Keratinocyte (primary cell): ENCODE measurements at regions not wholly inside any gene's neighbourhood (a gene's known extent, or its start where the extent isn't known, plus 50 kb on each side); places are given as distances from the start of the nearest gene placed in this dataset.

Experiments
- DNase-seq: peaks from one replicate; pipeline ENCODE4 v3.0.0-alpha.2; 2011; ENCODE audit warnings: low read depth, missing footprints, low spot score
- FAIRE-seq: peaks from 2 replicates; lab custom pipeline; 2011; peaks lifted over from hg19 to GRCh38; lab: Jason Lieb, UNC
- H2AFZ ChIP-seq: 2 replicates; pipeline ENCODE4 v1.6.0; 2012; ENCODE audit warnings: low read length, control low read depth, inconsistent platforms; ENCODE audit not compliant: control insufficient read depth
- H3K27ac ChIP-seq: 2 replicates; pipeline ENCODE4 v1.5.1; 2011; ENCODE audit warnings: low read length; ENCODE audit not compliant: control insufficient read depth, insufficient read depth
- H3K27me3 ChIP-seq: 3 replicates; pipeline ENCODE4 v1.6.0; 2011; ENCODE audit warnings: low read length; ENCODE audit not compliant: control insufficient read depth, insufficient read depth; ENCODE audit errors: extremely low read depth
- H3K36me3 ChIP-seq, 2 experiments: 2 replicates in 1 of 2; 3 replicates in 1 of 2; pipeline ENCODE4 v1.5.1; 2011; ENCODE audit warnings: low read length in 2 of 2, mild to moderate bottlenecking in 1 of 2; ENCODE audit not compliant: control insufficient read depth in 2 of 2, insufficient read depth in 2 of 2; ENCODE audit errors: extremely low read depth in 1 of 2
- H3K4me1 ChIP-seq: 3 replicates; pipeline ENCODE4 v1.5.1; 2011; ENCODE audit warnings: low read length; ENCODE audit not compliant: control insufficient read depth, insufficient read depth; ENCODE audit errors: extremely low read depth
- H3K4me2 ChIP-seq: 3 replicates; pipeline ENCODE4 v1.6.0; 2011; ENCODE audit warnings: low read depth, low read length; ENCODE audit not compliant: control insufficient read depth, insufficient read depth; ENCODE audit errors: extremely low read depth
- H3K4me3 ChIP-seq, 3 experiments: fragments of 200-600 bp in 1 of 3; sonication (generic) in 1 of 3; 2 replicates in 2 of 3; 3 replicates in 1 of 3; pipeline ENCODE4 v1.5.1; 2011 to 2016; ENCODE audit warnings: low read length in 3 of 3, mild to moderate bottlenecking in 3 of 3, control low read depth in 2 of 3, inconsistent platforms in 1 of 3, low read depth in 1 of 3, mixed read lengths in 1 of 3, mixed run types in 1 of 3, moderate library complexity in 1 of 3; ENCODE audit not compliant: control insufficient read depth in 2 of 3, insufficient read depth in 2 of 3; ENCODE audit errors: extremely low read depth in 1 of 3
- H3K79me2 ChIP-seq: 2 replicates; pipeline ENCODE4 v1.6.0; 2012; ENCODE audit warnings: low read length; ENCODE audit not compliant: control insufficient read depth, insufficient read depth
- H3K9ac ChIP-seq: 3 replicates; pipeline ENCODE4 v1.6.0; 2011; ENCODE audit warnings: low read length; ENCODE audit not compliant: control insufficient read depth, insufficient read depth; ENCODE audit errors: extremely low read depth
- H3K9me1 ChIP-seq: 3 replicates; pipeline ENCODE4 v1.6.0; 2011; ENCODE audit warnings: low read length; ENCODE audit not compliant: control insufficient read depth, insufficient read depth; ENCODE audit errors: extremely low read depth
- H3K9me3 ChIP-seq: 2 replicates; pipeline ENCODE4 v1.5.1; 2012; ENCODE audit warnings: low read depth, low read length; ENCODE audit not compliant: control insufficient read depth
- H4K20me1 ChIP-seq: 3 replicates; pipeline ENCODE4 v1.6.0; 2011; ENCODE audit warnings: low read length; ENCODE audit not compliant: control insufficient read depth, insufficient read depth; ENCODE audit errors: extremely low read depth
- EZH2 ChIP-seq: IDR thresholded peaks from one replicate; pipeline ENCODE4 v1.6.1; 2012; ENCODE audit warnings: inconsistent platforms, mild to moderate bottlenecking, low read length, moderate library complexity
- dilution Hi-C: fragments of 300-500 bp; cut with MboI; formaldehyde crosslinking; loops from one replicate; pipeline ENCODE4 v1.7.0; 2020; ENCODE audit warnings: low sequenced_read_pairs; ENCODE audit not compliant: extremely low pct_ligation_motif_present
- TF ChIP-seq, protein P1 (sequence below), 3 experiments: IDR thresholded peaks in 1 of 3; conservative IDR thresholded peaks in 1 of 3; optimal IDR thresholded peaks in 1 of 3; 2 replicates in 2 of 3; 3 replicates in 1 of 3; pipeline versions ENCODE3 to v1.5.1; 2011; ENCODE audit warnings: low read length in 3 of 3, mild to moderate bottlenecking in 3 of 3, moderate library complexity in 2 of 3, control low read depth in 1 of 3, inconsistent platforms in 1 of 3; ENCODE audit not compliant: insufficient read depth in 2 of 3; ENCODE audit errors: extremely low read depth in 1 of 3

DNA sequence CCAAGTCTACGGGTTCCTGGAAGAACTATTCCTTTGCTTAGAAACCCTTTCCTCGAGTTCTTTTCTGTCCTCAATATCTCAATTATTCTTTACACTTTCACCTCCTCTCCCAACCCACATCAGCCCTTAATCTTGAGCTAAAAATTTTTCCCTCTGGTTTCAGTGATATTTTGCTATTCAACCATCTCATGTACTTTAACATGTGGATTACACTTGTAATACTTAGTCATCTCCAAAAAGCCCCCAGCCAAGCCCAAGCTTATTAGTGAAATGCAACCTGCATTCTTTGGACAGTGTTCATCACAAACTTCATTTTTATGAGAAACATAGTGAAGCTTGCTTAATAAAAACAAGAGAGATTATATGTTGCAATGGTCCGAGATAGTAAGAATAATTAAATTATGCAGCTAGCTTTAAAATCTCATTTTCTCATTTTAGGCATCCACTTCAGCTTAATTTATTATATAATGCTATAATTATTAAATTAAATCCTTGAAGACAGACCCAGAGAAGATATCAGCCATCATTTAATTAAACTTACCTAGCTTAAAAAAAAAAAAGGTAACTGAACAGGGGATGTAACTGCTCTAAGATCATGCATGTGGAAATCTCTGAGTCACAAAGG lies 534.5 kb upstream of the TBL1XR1 start:
- Histone ChIP-seq H3K36me3 (no peaks in the 10 kb centered on the region), H3K4me3 (no peak overlapping the region), H3K9me3 (no peaks in the 10 kb centered on the region), H3K4me1 (peaks cover 3% of the 10 kb centered on the region), H3K9me1 (no peaks in the 10 kb centered on the region), H4K20me1 (no peaks in the 10 kb centered on the region), H3K79me2 (no peaks in the 10 kb centered on the region), H3K4me2 (no peak overlapping the region), H3K27ac (no peak overlapping the region), H3K27me3 (no peaks in the 10 kb centered on the region), H2AFZ (no peak overlapping the region), H3K9ac (no peak overlapping the region)
- TF ChIP-seq, protein P1, sequence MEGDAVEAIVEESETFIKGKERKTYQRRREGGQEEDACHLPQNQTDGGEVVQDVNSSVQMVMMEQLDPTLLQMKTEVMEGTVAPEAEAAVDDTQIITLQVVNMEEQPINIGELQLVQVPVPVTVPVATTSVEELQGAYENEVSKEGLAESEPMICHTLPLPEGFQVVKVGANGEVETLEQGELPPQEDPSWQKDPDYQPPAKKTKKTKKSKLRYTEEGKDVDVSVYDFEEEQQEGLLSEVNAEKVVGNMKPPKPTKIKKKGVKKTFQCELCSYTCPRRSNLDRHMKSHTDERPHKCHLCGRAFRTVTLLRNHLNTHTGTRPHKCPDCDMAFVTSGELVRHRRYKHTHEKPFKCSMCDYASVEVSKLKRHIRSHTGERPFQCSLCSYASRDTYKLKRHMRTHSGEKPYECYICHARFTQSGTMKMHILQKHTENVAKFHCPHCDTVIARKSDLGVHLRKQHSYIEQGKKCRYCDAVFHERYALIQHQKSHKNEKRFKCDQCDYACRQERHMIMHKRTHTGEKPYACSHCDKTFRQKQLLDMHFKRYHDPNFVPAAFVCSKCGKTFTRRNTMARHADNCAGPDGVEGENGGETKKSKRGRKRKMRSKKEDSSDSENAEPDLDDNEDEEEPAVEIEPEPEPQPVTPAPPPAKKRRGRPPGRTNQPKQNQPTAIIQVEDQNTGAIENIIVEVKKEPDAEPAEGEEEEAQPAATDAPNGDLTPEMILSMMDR (optimal IDR thresholded peaks at IDR 0.05 in 1 of 3, IDR thresholded peaks at IDR 0.05 in 1 of 3, conservative IDR thresholded peaks at IDR 0.05 in 1 of 3; ENCODE audit: extremely low read depth in 1 of 3, insufficient read depth in 2 of 3, low read length in 3 of 3) = no peak
- no peak for TF ChIP-seq EZH2
- DNase-seq (no peak), FAIRE-seq (no peak)
- dilution Hi-C loops = no loop called here

DNA sequence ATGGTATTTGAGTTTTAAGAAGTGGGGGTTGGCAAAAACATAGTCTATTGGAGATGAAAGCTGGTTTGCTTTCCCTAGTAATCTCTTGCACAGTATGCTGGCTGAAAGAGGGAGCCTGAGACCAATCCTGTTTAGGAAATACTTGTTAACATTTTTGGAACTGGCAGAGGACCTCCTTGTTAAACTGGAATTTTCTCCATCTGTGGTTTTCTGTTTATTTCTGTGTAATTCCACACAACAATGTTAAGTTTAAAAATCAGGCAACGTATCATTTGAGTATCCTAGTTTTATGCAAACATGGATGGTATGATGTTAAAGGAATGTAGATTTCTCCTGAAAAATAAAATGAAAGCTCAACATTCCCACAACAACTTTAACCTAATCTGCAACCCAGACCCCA lies 536.0 kb upstream of the TBL1XR1 start:
- Histone ChIP-seq H3K4me2 (no peak overlapping the region), H3K9me1 (no peaks in the 10 kb centered on the region), H3K27me3 (no peaks in the 10 kb centered on the region), H3K36me3 (no peaks in the 10 kb centered on the region), H3K79me2 (no peaks in the 10 kb centered on the region), H3K4me1 (peaks cover 3% of the 10 kb centered on the region), H3K9ac (no peak overlapping the region), H3K9me3 (no peaks in the 10 kb centered on the region), H3K27ac (no peak overlapping the region), H4K20me1 (no peaks in the 10 kb centered on the region), H2AFZ (no peak overlapping the region), H3K4me3 (no peak overlapping the region)
- dilution Hi-C loops = no loop called here
- no peak for DNase-seq
- no peak for FAIRE-seq
- TF ChIP-seq, protein P1 (optimal IDR thresholded peaks at IDR 0.05 in 1 of 3, IDR thresholded peaks at IDR 0.05 in 1 of 3, conservative IDR thresholded peaks at IDR 0.05 in 1 of 3; ENCODE audit: extremely low read depth in 1 of 3, insufficient read depth in 2 of 3, low read length in 3 of 3) = no peak
- no peak for TF ChIP-seq EZH2
